ENCODE measurements at regions not wholly inside any gene's neighbourhood (a gene's known extent, or its start where the extent isn't known, plus 50 kb on each side); places are given as distances from the start of the nearest gene placed in this dataset.
A peak's percentile ranks its signal among the peaks of the same experiment; 100 is the strongest.

DNA sequence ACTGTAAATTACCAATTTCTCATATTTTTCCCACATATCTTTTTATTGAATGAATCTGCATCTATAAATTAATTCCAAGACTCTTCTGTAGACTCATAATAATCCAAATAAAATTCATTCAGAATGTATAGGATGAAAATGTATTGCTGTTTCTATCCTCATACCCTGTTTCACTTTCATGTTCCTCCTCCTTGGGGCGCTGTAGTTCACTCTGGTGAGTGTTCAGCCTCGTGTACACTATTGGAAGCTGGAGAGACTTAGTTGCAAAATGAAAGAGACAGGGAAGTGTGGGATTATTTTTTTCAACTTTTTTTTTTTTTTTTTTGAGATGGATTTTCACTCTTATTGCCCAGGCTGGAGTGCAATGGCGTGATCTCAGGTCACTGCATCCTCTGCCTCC is 296.1 kb downstream of the TLL1 start:
- TF ChIP-seq, protein P1, sequence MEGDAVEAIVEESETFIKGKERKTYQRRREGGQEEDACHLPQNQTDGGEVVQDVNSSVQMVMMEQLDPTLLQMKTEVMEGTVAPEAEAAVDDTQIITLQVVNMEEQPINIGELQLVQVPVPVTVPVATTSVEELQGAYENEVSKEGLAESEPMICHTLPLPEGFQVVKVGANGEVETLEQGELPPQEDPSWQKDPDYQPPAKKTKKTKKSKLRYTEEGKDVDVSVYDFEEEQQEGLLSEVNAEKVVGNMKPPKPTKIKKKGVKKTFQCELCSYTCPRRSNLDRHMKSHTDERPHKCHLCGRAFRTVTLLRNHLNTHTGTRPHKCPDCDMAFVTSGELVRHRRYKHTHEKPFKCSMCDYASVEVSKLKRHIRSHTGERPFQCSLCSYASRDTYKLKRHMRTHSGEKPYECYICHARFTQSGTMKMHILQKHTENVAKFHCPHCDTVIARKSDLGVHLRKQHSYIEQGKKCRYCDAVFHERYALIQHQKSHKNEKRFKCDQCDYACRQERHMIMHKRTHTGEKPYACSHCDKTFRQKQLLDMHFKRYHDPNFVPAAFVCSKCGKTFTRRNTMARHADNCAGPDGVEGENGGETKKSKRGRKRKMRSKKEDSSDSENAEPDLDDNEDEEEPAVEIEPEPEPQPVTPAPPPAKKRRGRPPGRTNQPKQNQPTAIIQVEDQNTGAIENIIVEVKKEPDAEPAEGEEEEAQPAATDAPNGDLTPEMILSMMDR (conservative IDR thresholded peaks at IDR 0.05; ENCODE audit: low read depth, low read length), result peak; percentile 74
- no peak for TF ChIP-seq EZH2 (IDR thresholded peaks at IDR 0.05; ENCODE audit: borderline replicate concordance, low read depth, low read length, poor library complexity, severe bottlenecking)
